GM23248 (cell line): ENCODE measurements at regions not wholly inside any gene's neighbourhood (a gene's known extent, or its start where the extent isn't known, plus 50 kb on each side); places are given as distances from the start of the nearest gene placed in this dataset.

Source experiments
- DNase-seq: peaks from one replicate; pipeline ENCODE4 v3.0.0-alpha.2; 2015
- H2AFZ ChIP-seq: fragments of 200-600 bp; sonication (generic); 2 replicates; pipeline ENCODE4 v1.6.1; 2016; ENCODE audit warnings: antibody characterized with exemption
- H3F3A ChIP-seq: fragments of 200-600 bp; sonication (generic); 2 replicates; pipeline ENCODE4 v1.6.1; 2016; ENCODE audit warnings: mild to moderate bottlenecking, antibody characterized with exemption, mixed run types; ENCODE audit not compliant: insufficient read depth
- H3K27ac ChIP-seq: fragments of 200-600 bp; sonication (generic); 2 replicates; pipeline ENCODE4 v1.5.1; 2016; ENCODE audit warnings: mild to moderate bottlenecking
- H3K27me3 ChIP-seq: fragments of 200-600 bp; sonication (generic); replicated peaks from 2 replicates; pipeline ENCODE4 v1.6.1; 2016; ENCODE audit warnings: mild to moderate bottlenecking; ENCODE audit not compliant: insufficient read depth
- H3K36me3 ChIP-seq: fragments of 200-600 bp; sonication (generic); 2 replicates; pipeline ENCODE4 v1.6.1; 2016; ENCODE audit warnings: low read depth, mild to moderate bottlenecking
- H3K4me1 ChIP-seq: fragments of 200-600 bp; sonication (generic); 2 replicates; pipeline ENCODE4 v1.6.1; 2016; ENCODE audit warnings: mild to moderate bottlenecking; ENCODE audit not compliant: insufficient read depth
- H3K4me2 ChIP-seq: fragments of 200-600 bp; sonication (generic); one replicate; pipeline ENCODE4 v1.6.1; 2016; ENCODE audit warnings: mild to moderate bottlenecking; ENCODE audit not compliant: unreplicated experiment
- H3K4me3 ChIP-seq: fragments of 200-600 bp; sonication (generic); 2 replicates; pipeline ENCODE4 v1.5.1; 2016; ENCODE audit warnings: mild to moderate bottlenecking
- H3K79me2 ChIP-seq: fragments of 200-600 bp; sonication (generic); 2 replicates; pipeline ENCODE4 v1.6.1; 2016; ENCODE audit warnings: mild to moderate bottlenecking; ENCODE audit not compliant: insufficient read depth
- H3K9ac ChIP-seq: fragments of 200-600 bp; sonication (generic); 2 replicates; pipeline ENCODE4 v1.6.1; 2016; ENCODE audit warnings: mild to moderate bottlenecking
- H3K9me2 ChIP-seq: fragments of 200-600 bp; sonication (generic); 2 replicates; pipeline ENCODE4 v1.6.1; 2016; ENCODE audit warnings: mixed run types, mild to moderate bottlenecking, moderate library complexity; ENCODE audit not compliant: insufficient read depth
- H3K9me3 ChIP-seq: fragments of 200-600 bp; sonication (generic); one replicate; pipeline ENCODE4 v1.6.1; 2017; ENCODE audit warnings: low read depth
- H4K20me1 ChIP-seq: fragments of 200-600 bp; sonication (generic); 2 replicates; pipeline ENCODE4 v1.6.0; 2016; ENCODE audit not compliant: insufficient read depth
- EZH2 ChIP-seq: fragments of 200-600 bp; sonication (generic); IDR thresholded peaks from 2 replicates; pipeline ENCODE4 v1.6.1; 2018; ENCODE audit warnings: antibody characterized with exemption, mild to moderate bottlenecking; ENCODE audit not compliant: insufficient read depth, poor library complexity, severe bottlenecking
- EZH2phosphoT487 ChIP-seq: fragments of 200-600 bp; sonication (generic); IDR thresholded peaks from 2 replicates; pipeline ENCODE4 v1.6.1; 2018; ENCODE audit warnings: antibody characterized with exemption, moderate library complexity, mild to moderate bottlenecking, low read depth; ENCODE audit not compliant: insufficient read depth
- WGBS, 2 experiments: methylation state at CpG; one replicate each; pipeline ENCODE4 v1.1.6; 2015 to 2017; ENCODE audit warnings: low lambda C conversion rate in 2 of 2, low coverage in 1 of 2; ENCODE audit errors: missing lambda C conversion rate in 2 of 2; 5-methylcytosine and 5-hydroxymethylcytosine counted together
- in situ Hi-C: fragments of 300-500 bp; cut with MboI; formaldehyde crosslinking; loops from 2 replicates; pipeline ENCODE4 v1.15.0; 2020

GRCh38 chr16:86224629-86225028 lies 285.7 kb upstream of the FOXF1 start:
- no peak for DNase-seq
- Histone ChIP-seq H3K36me3 (no peaks in the 10 kb centered on the region), H3F3A (peaks cover 25% of the 10 kb centered on the region), H3K27ac (no peak overlapping the region), H3K4me1 (peaks cover 17% of the 10 kb centered on the region), H2AFZ (no peak overlapping the region), H3K9me3 (no peaks in the 10 kb centered on the region), H3K27me3 (peaks cover 39% of the 10 kb centered on the region), H3K9me2 (no peaks in the 10 kb centered on the region), H3K9ac (no peak overlapping the region), H3K4me3 (no peak overlapping the region), H3K4me2 (no peak overlapping the region), H3K79me2 (no peaks in the 10 kb centered on the region), H4K20me1 (no peaks in the 10 kb centered on the region)
- WGBS, 2 experiments, result 97 to 100% methylated on average over 1 of the region's 1 CpG
- TF ChIP-seq EZH2 (no peak), EZH2phosphoT487 (no peak)
- in situ Hi-C loops, result no loop called here

- Histone ChIP-seq H2AFZ (no peak overlapping the region), H3K27me3 (peaks cover 38% of the 10 kb centered on the region), H3K9ac (no peak overlapping the region), H3K4me2 (no peak overlapping the region), H3K9me3 (no peaks in the 10 kb centered on the region), H3K4me1 (peaks cover 17% of the 10 kb centered on the region), H3K27ac (no peak overlapping the region), H3K79me2 (no peaks in the 10 kb centered on the region), H3K4me3 (no peak overlapping the region), H4K20me1 (no peaks in the 10 kb centered on the region), H3K36me3 (no peaks in the 10 kb centered on the region), H3F3A (peaks cover 25% of the 10 kb centered on the region), H3K9me2 (no peaks in the 10 kb centered on the region)
- in situ Hi-C loops, result no loop called here
- TF ChIP-seq EZH2phosphoT487 (no peak), EZH2 (no peak)
- DNase-seq, result no peak
- WGBS, 2 experiments, result 45 to 60% methylated on average over 2 of the region's 2 CpGs
These were observed 284.4 kb upstream of the FOXF1 start for GRCh38 chr16:86225905-86226371.

GRCh38 chr16:86227041-86227440 lies 283.3 kb upstream of the FOXF1 start:
- in situ Hi-C loops, result no loop called here

GRCh38 chr16:86227801-86228200 lies 282.5 kb upstream of the FOXF1 start:
- Histone ChIP-seq H3K27me3 (peaks cover 54% of the 10 kb centered on the region), H3K4me3 (no peak overlapping the region), H4K20me1 (no peaks in the 10 kb centered on the region), H3K9me2 (no peaks in the 10 kb centered on the region), H3K79me2 (no peaks in the 10 kb centered on the region), H3K9me3 (no peaks in the 10 kb centered on the region), H2AFZ (no peak overlapping the region), H3K27ac (no peak overlapping the region), H3K4me1 (peaks cover 8% of the 10 kb centered on the region), H3F3A (peaks cover 14% of the 10 kb centered on the region), H3K36me3 (no peaks in the 10 kb centered on the region), H3K9ac (no peak overlapping the region), H3K4me2 (no peak overlapping the region)
- 23% methylated on average over 11 to 12 of the region's 12 CpGs for WGBS, 2 experiments
- in situ Hi-C loops, result no loop called here
- peak; percentile 41 for DNase-seq
- TF ChIP-seq EZH2phosphoT487 (no peak), EZH2 (no peak)

More at GRCh38 chr16:86227041-86227440, 283.3 kb upstream of the FOXF1 start:
- DNase-seq, result no peak
- Histone ChIP-seq H3F3A (peaks cover 21% of the 10 kb centered on the region), H3K27me3 (peaks cover 48% of the 10 kb centered on the region), H3K27ac (no peak overlapping the region), H3K36me3 (no peaks in the 10 kb centered on the region), H3K4me2 (no peak overlapping the region), H3K4me1 (peaks cover 16% of the 10 kb centered on the region), H3K79me2 (no peaks in the 10 kb centered on the region), H3K9me2 (no peaks in the 10 kb centered on the region), H3K9me3 (no peaks in the 10 kb centered on the region), H3K9ac (no peak overlapping the region), H3K4me3 (no peak overlapping the region), H4K20me1 (no peaks in the 10 kb centered on the region), H2AFZ (no peak overlapping the region)
- WGBS, 2 experiments, result 72 to 80% methylated on average over 8 of the region's 8 CpGs
- TF ChIP-seq EZH2 (no peak), EZH2phosphoT487 (no peak)

- Histone ChIP-seq H3K4me3 (no peak overlapping the region), H3K27me3 (peaks cover 56% of the 10 kb centered on the region), H3K36me3 (no peaks in the 10 kb centered on the region), H2AFZ (no peak overlapping the region), H3K27ac (no peak overlapping the region), H3F3A (peaks cover 4% of the 10 kb centered on the region), H3K9ac (no peak overlapping the region), H3K9me3 (no peaks in the 10 kb centered on the region), H3K4me2 (no peak overlapping the region), H4K20me1 (no peaks in the 10 kb centered on the region), H3K79me2 (no peaks in the 10 kb centered on the region), H3K9me2 (no peaks in the 10 kb centered on the region), H3K4me1 (peaks cover 2% of the 10 kb centered on the region; the same call in 1 of the 2 replicates)
- no peak for DNase-seq
- in situ Hi-C loops, result no loop called here
- 45 to 56% methylated on average over 4 of the region's 4 CpGs for WGBS, 2 experiments
- TF ChIP-seq EZH2phosphoT487, result no peak
- TF ChIP-seq EZH2, result no peak
These were observed 281.6 kb upstream of the FOXF1 start for GRCh38 chr16:86228713-86229112.
